ENCODE measurements at regions not wholly inside any gene's neighbourhood (a gene's known extent, or its start where the extent isn't known, plus 50 kb on each side); places are given as distances from the start of the nearest gene placed in this dataset.
"Not testable (repeated sequence)": the region's sequence is repeated elsewhere in the genome, so short reads cannot be mapped to it uniquely, and the experiment has no call there.

GRCh38 chr10:59047180-59047579, 129.3 kb upstream of the PHYHIPL start:
- Histone ChIP-seq H3F3A (ENCODE audit: insufficient read depth, low read length, poor library complexity, severe bottlenecking) (no peaks in the 10 kb centered on the region), H3K4me3 (ENCODE audit: low read length) (no peak overlapping the region), H3K27ac (ENCODE audit: low read length) (no peak overlapping the region), H4K20me1 (ENCODE audit: insufficient read depth) (no peaks in the 10 kb centered on the region), H3K27me3 (ENCODE audit: insufficient read depth, low read depth, low read length) (no peaks in the 10 kb centered on the region), H3K9ac (ENCODE audit: low read length) (no peak overlapping the region), H3K36me3 (ENCODE audit: insufficient read depth, low read length) (no peaks in the 10 kb centered on the region), H3K79me2 (replicated peaks; ENCODE audit: insufficient read depth, low read length) (no peaks in the 10 kb centered on the region), H2AFZ (ENCODE audit: low read depth, low read length) (no peak overlapping the region), H3K9me2 (ENCODE audit: insufficient read depth, low read length) (no peaks in the 10 kb centered on the region), H3K9me3 (ENCODE audit: low read length) (no peaks in the 10 kb centered on the region), H3K4me2 (ENCODE audit: low read length) (no peak overlapping the region)
- no peak for TF ChIP-seq TAF1 (IDR thresholded peaks at IDR 0.05; ENCODE audit: low read depth)

- no peak overlapping the region for H3K9ac ChIP-seq (ENCODE audit: low read length)
- no peak overlapping the region for H2AFZ ChIP-seq (ENCODE audit: low read depth, low read length)
- no peaks in the 10 kb centered on the region for H3F3A ChIP-seq (ENCODE audit: insufficient read depth, low read length, poor library complexity, severe bottlenecking)
- no peaks in the 10 kb centered on the region for H3K9me3 ChIP-seq (ENCODE audit: low read length)
- no peak overlapping the region for H3K27ac ChIP-seq (ENCODE audit: low read length)
- H3K4me2 ChIP-seq (ENCODE audit: low read length) = no peak overlapping the region
- no peaks in the 10 kb centered on the region for H3K27me3 ChIP-seq (ENCODE audit: insufficient read depth, low read depth, low read length)
- no peaks in the 10 kb centered on the region for H3K79me2 ChIP-seq (replicated peaks; ENCODE audit: insufficient read depth, low read length)
- H3K9me2 ChIP-seq (ENCODE audit: insufficient read depth, low read length) = no peaks in the 10 kb centered on the region
- H3K4me3 ChIP-seq (ENCODE audit: low read length) = no peak overlapping the region
- no peaks in the 10 kb centered on the region for H3K36me3 ChIP-seq (ENCODE audit: insufficient read depth, low read length)
- no peaks in the 10 kb centered on the region for H4K20me1 ChIP-seq (ENCODE audit: insufficient read depth)
- TF ChIP-seq RAD21 (conservative IDR thresholded peaks at IDR 0.05) (no peak), CTCF (IDR thresholded peaks at IDR 0.05; ENCODE audit: poor library complexity, severe bottlenecking) (no peak), REST (IDR thresholded peaks at IDR 0.05; ENCODE audit: borderline replicate concordance) (no peak), SMC3 (conservative IDR thresholded peaks at IDR 0.05; ENCODE audit: poor library complexity) (no peak), TAF1 (IDR thresholded peaks at IDR 0.05; ENCODE audit: low read depth) (no peak), EZH2 (IDR thresholded peaks at IDR 0.05; ENCODE audit: borderline replicate concordance, insufficient read depth, low read length, poor library complexity, severe bottlenecking) (no peak), MXI1 (conservative IDR thresholded peaks at IDR 0.05; ENCODE audit: poor library complexity, severe bottlenecking) (no peak), EP300 (conservative IDR thresholded peaks at IDR 0.05; ENCODE audit: poor library complexity, severe bottlenecking) (no peak), POLR2AphosphoS5 (IDR thresholded peaks at IDR 0.05) (no peak)
Observed at GRCh38 chr10:59047957-59048618, 128.4 kb upstream of the PHYHIPL start.

- not testable (repeated sequence) for H3K79me2 ChIP-seq (replicated peaks; ENCODE audit: insufficient read depth, low read length); H4K20me1 ChIP-seq (ENCODE audit: insufficient read depth); H3K4me3 ChIP-seq (ENCODE audit: low read length); H3K9me2 ChIP-seq (ENCODE audit: insufficient read depth, low read length); H3F3A ChIP-seq (ENCODE audit: insufficient read depth, low read length, poor library complexity, severe bottlenecking); H3K36me3 ChIP-seq (ENCODE audit: insufficient read depth, low read length); H3K9ac ChIP-seq (ENCODE audit: low read length); H3K27me3 ChIP-seq (ENCODE audit: insufficient read depth, low read depth, low read length); H3K27ac ChIP-seq (ENCODE audit: low read length); H3K4me2 ChIP-seq (ENCODE audit: low read length); H3K9me3 ChIP-seq (ENCODE audit: low read length); H2AFZ ChIP-seq (ENCODE audit: low read depth, low read length)
Observed at GRCh38 chr10:59053502-59053901, 122.9 kb upstream of the PHYHIPL start.
